ENCODE measurements at regions not wholly inside any gene's neighbourhood (a gene's known extent, or its start where the extent isn't known, plus 50 kb on each side); places are given as distances from the start of the nearest gene placed in this dataset.

- TF ChIP-seq, protein P1, sequence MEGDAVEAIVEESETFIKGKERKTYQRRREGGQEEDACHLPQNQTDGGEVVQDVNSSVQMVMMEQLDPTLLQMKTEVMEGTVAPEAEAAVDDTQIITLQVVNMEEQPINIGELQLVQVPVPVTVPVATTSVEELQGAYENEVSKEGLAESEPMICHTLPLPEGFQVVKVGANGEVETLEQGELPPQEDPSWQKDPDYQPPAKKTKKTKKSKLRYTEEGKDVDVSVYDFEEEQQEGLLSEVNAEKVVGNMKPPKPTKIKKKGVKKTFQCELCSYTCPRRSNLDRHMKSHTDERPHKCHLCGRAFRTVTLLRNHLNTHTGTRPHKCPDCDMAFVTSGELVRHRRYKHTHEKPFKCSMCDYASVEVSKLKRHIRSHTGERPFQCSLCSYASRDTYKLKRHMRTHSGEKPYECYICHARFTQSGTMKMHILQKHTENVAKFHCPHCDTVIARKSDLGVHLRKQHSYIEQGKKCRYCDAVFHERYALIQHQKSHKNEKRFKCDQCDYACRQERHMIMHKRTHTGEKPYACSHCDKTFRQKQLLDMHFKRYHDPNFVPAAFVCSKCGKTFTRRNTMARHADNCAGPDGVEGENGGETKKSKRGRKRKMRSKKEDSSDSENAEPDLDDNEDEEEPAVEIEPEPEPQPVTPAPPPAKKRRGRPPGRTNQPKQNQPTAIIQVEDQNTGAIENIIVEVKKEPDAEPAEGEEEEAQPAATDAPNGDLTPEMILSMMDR (IDR thresholded peaks at IDR 0.05; ENCODE audit: low read depth, low read length, missing input control): no peak
- TF ChIP-seq EGR1 (IDR thresholded peaks at IDR 0.05; ENCODE audit: low read depth in 2 of 2) (no peak), YY1 (IDR thresholded peaks at IDR 0.05) (no peak)
- TF ChIP-seq, protein P2, sequence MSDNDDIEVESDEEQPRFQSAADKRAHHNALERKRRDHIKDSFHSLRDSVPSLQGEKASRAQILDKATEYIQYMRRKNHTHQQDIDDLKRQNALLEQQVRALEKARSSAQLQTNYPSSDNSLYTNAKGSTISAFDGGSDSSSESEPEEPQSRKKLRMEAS (IDR thresholded peaks at IDR 0.05): no peak
Observed at GRCh38 chr2:151119374-151119773, 142.3 kb downstream of the RBM43 start.

Data from liver (tissue), 3 donors.